Liver (tissue), 8 donors: ENCODE measurements at regions not wholly inside any gene's neighbourhood (a gene's known extent, or its start where the extent isn't known, plus 50 kb on each side); places are given as distances from the start of the nearest gene placed in this dataset.

Source experiments
- DNase-seq: peaks from one replicate; pipeline ENCODE4 v3.0.0-alpha.2; 2017; ENCODE audit warnings: low spot score
- H3K27ac ChIP-seq, 2 donors: one replicate each; pipeline ENCODE4 v1.7.0; 2013; ENCODE audit warnings: inconsistent platforms in 2 of 2, low read length in 2 of 2, control low read depth in 1 of 2, low read depth in 1 of 2, mild to moderate bottlenecking in 1 of 2
- H3K27me3 ChIP-seq, 4 donors: one replicate each; pipeline versions ENCODE4 v1.6.1 to v1.7.0; 2013; ENCODE audit warnings: low read length in 3 of 4, inconsistent platforms in 1 of 4, mild to moderate bottlenecking in 1 of 4, moderate library complexity in 1 of 4; ENCODE audit not compliant: control insufficient read depth in 4 of 4, insufficient read depth in 4 of 4
- H3K36me3 ChIP-seq, 4 donors: one replicate each; pipeline versions ENCODE4 v1.6.1 to v1.7.0; 2013; ENCODE audit warnings: low read length in 3 of 4, mild to moderate bottlenecking in 3 of 4, low read depth in 1 of 4, moderate library complexity in 1 of 4; ENCODE audit not compliant: control insufficient read depth in 4 of 4, insufficient read depth in 3 of 4
- H3K4me1 ChIP-seq, 4 donors: one replicate each; pipeline versions ENCODE4 v1.6.1 to v1.7.0; 2013; ENCODE audit warnings: low read length in 3 of 4, mild to moderate bottlenecking in 3 of 4, moderate library complexity in 1 of 4; ENCODE audit not compliant: control insufficient read depth in 4 of 4, insufficient read depth in 4 of 4
- H3K4me3 ChIP-seq, 3 donors: one replicate each; pipeline versions ENCODE4 v1.6.1 to v1.7.0; 2013; ENCODE audit warnings: low read length in 3 of 3, control low read depth in 1 of 3, low read depth in 1 of 3, mild to moderate bottlenecking in 1 of 3
- H3K9ac ChIP-seq, 2 donors: one replicate each; pipeline ENCODE4 v1.7.0; 2013; ENCODE audit warnings: low read length in 2 of 2, mild to moderate bottlenecking in 2 of 2, moderate library complexity in 2 of 2, control low read depth in 1 of 2, low read depth in 1 of 2
- H3K9me3 ChIP-seq, 4 donors: one replicate each; pipeline versions ENCODE4 v1.6.1 to v1.7.0; 2013; ENCODE audit warnings: low read length in 3 of 4; ENCODE audit not compliant: control insufficient read depth in 4 of 4
- EGR1 ChIP-seq, 2 donors: IDR thresholded peaks; 2 replicates each; pipeline ENCODE4 v1.6.1; 2016 to 2018; ENCODE audit warnings: antibody characterized with exemption in 2 of 2, low read depth in 2 of 2
- FOXA1 ChIP-seq: IDR thresholded peaks from 2 replicates; pipeline ENCODE4 v1.6.1; 2016; ENCODE audit warnings: antibody characterized with exemption
- FOXA2 ChIP-seq: IDR thresholded peaks from 2 replicates; pipeline ENCODE4 v1.6.1; 2016; ENCODE audit warnings: antibody characterized with exemption
- GABPA ChIP-seq, 2 donors: IDR thresholded peaks in 1 of 2; conservative IDR thresholded peaks in 1 of 2; 2 replicates each; pipeline ENCODE4 v1.6.1; 2016; ENCODE audit warnings: antibody characterized with exemption in 2 of 2, mild to moderate bottlenecking in 1 of 2, moderate library complexity in 1 of 2
- HNF4G ChIP-seq: IDR thresholded peaks from 2 replicates; pipeline ENCODE4 v1.6.1; 2016; ENCODE audit warnings: antibody characterized with exemption
- NR2F2 ChIP-seq: IDR thresholded peaks from 2 replicates; pipeline ENCODE4 v1.6.1; 2016; ENCODE audit warnings: antibody characterized with exemption
- SP1 ChIP-seq: IDR thresholded peaks from 2 replicates; pipeline ENCODE4 v1.6.1; 2018; ENCODE audit warnings: antibody characterized with exemption, mild to moderate bottlenecking
- YY1 ChIP-seq: IDR thresholded peaks from 2 replicates; pipeline ENCODE4 v1.6.1; 2016; ENCODE audit warnings: antibody characterized with exemption, mild to moderate bottlenecking
- WGBS: extraction: QIAGEN DNeasy Blood & Tissue Kit; methylation state at CpG from one replicate; pipeline ENCODE4 v1.1.7; 2013; 5-methylcytosine and 5-hydroxymethylcytosine counted together
- TF ChIP-seq, protein P1 (sequence below): fragments of 150-350 bp; IDR thresholded peaks from 2 replicates; pipeline ENCODE4 v1.5.1; 2017; ENCODE audit warnings: improper control_type of control experiment, low read depth, low read length; ENCODE audit not compliant: missing input control
- TF ChIP-seq, protein P2 (sequence below): IDR thresholded peaks from 2 replicates; pipeline ENCODE4 v1.6.1; 2016; ENCODE audit warnings: antibody characterized with exemption
- TF ChIP-seq, protein P3 (sequence below): IDR thresholded peaks from 2 replicates; pipeline ENCODE4 v1.6.1; 2016; ENCODE audit warnings: antibody characterized with exemption, mild to moderate bottlenecking
- TF ChIP-seq, protein P4 (sequence below): IDR thresholded peaks from 2 replicates; pipeline ENCODE4 v1.6.1; 2016; ENCODE audit warnings: antibody characterized with exemption
- TF ChIP-seq, protein P5 (sequence below): IDR thresholded peaks from 2 replicates; pipeline ENCODE4 v1.6.1; 2016; ENCODE audit warnings: antibody characterized with exemption
- donor health status: healthy.
- donor health status: healthy.
- donor health status: healthy.
- donor health status: healthy.
- donor health status: healthy.

DNA sequence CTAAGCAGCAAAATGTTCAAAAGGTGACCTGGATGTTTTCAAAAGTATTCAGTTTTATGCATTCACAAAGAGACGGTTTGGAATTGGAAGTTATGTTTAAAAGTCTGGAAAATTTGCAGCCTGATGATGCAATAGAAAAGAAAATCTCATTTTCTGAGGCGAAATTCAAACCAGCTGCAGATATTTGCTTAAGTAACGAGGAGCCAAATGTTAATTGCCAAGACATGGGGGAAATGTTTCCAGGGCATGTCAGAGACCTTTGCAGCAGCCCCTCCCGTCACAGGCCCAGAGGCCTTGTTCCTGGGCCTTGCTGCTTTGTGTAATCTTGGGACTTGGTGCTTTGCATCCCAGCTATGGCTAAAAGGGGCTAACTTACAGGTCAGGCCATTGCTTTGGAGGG is 228.2 kb downstream of the MAN2A1 start:
- DNase-seq = no peak
- Histone ChIP-seq H3K27me3 (no peaks in the 10 kb centered on the region), H3K4me3 (no peak overlapping the region), H3K27ac (no peak overlapping the region), H3K36me3 (no peaks in the 10 kb centered on the region), H3K9ac (no peak overlapping the region), H3K9me3 (no peaks in the 10 kb centered on the region), H3K4me1 (peaks cover 0 to 11% (median 4%) of the 10 kb centered on the region in 4 donors)
- 89% methylated on average over 4 of the region's 4 CpGs for WGBS
- TF ChIP-seq, protein P1, sequence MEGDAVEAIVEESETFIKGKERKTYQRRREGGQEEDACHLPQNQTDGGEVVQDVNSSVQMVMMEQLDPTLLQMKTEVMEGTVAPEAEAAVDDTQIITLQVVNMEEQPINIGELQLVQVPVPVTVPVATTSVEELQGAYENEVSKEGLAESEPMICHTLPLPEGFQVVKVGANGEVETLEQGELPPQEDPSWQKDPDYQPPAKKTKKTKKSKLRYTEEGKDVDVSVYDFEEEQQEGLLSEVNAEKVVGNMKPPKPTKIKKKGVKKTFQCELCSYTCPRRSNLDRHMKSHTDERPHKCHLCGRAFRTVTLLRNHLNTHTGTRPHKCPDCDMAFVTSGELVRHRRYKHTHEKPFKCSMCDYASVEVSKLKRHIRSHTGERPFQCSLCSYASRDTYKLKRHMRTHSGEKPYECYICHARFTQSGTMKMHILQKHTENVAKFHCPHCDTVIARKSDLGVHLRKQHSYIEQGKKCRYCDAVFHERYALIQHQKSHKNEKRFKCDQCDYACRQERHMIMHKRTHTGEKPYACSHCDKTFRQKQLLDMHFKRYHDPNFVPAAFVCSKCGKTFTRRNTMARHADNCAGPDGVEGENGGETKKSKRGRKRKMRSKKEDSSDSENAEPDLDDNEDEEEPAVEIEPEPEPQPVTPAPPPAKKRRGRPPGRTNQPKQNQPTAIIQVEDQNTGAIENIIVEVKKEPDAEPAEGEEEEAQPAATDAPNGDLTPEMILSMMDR = no peak
- TF ChIP-seq, protein P2, sequence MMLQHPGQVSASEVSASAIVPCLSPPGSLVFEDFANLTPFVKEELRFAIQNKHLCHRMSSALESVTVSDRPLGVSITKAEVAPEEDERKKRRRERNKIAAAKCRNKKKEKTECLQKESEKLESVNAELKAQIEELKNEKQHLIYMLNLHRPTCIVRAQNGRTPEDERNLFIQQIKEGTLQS = peak; percentile 33

DNA sequence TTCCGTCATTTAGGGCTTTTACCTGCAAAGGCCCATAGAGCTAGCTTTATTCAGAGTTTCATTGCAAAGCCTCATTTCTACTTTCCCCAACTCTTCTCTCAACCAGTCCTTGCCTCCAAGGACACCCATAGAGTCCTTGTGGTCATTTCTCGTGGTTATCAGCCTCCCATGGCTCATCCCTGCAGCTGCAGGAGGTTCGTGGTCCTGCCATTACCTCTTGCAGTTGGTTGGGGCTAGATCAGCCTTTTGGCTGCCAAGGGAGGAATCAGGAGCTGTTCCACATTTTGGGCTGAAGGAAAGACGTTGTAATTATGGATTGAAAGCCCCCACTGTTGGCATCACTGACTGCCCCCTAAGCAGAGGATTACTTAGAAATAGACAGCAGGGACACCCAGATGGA is 231.0 kb downstream of the MAN2A1 start:
- H3K36me3 ChIP-seq = no peaks in the 10 kb centered on the region
- H3K27me3 ChIP-seq = no peaks in the 10 kb centered on the region
- H3K4me3 ChIP-seq = no peak overlapping the region
- no peaks in the 10 kb centered on the region for H3K9me3 ChIP-seq
- WGBS = 90% methylated on average over 4 of the region's 4 CpGs
- no peak overlapping the region for H3K27ac ChIP-seq
- no peak overlapping the region for H3K9ac ChIP-seq
- peaks cover 0 to 11% (median 4%) of the 10 kb centered on the region in 4 donors for H3K4me1 ChIP-seq
- no peak for DNase-seq
- TF ChIP-seq, protein P1 = no peak
- no peak for TF ChIP-seq NR2F2

DNA sequence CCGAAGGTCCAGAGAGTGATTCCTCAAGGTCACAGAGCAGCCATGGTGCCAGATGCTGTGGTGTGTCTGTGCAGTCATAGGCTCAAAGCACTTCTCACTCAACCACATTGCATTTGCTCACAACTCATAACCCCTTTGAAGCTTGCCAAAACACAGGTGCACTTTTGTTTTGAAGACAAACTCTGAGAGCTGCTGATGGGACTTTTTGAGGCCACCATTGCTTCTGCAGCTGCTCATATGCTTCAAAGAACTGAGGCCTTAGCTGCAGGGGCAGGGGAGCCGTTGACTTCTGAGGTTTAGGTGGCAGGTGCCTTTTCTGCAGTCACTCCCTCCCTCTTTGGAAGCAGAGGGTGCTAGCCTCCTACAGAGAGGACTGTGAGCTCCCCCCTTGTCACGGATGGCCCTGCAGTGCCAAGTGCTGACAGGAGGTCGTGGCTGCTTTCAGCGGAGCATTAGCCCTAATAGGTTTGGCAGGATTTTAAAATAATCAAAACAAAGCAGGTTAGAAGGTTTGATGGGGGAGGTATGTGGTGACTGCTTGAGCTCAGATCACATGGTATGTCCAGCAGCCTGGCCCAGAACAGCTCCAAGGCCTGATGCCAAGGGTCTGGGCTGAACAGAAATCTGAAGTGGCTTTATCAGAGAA is 232.1 kb downstream of the MAN2A1 start:
- Histone ChIP-seq H3K27me3 (no peaks in the 10 kb centered on the region), H3K4me1 (peaks cover 0 to 11% (median 4%) of the 10 kb centered on the region in 4 donors), H3K36me3 (no peaks in the 10 kb centered on the region), H3K27ac (no peak overlapping the region), H3K4me3 (no peak overlapping the region), H3K9me3 (no peaks in the 10 kb centered on the region), H3K9ac (no peak overlapping the region)
- 46% methylated on average over 5 of the region's 5 CpGs for WGBS
- TF ChIP-seq GABPA (IDR thresholded peaks at IDR 0.05 in 1 of 2, conservative IDR thresholded peaks at IDR 0.05 in 1 of 2) (no peak), EGR1 (IDR thresholded peaks at IDR 0.05; ENCODE audit: low read depth in 2 of 2) (no peak), YY1 (no peak), FOXA2 (no peak), FOXA1 (no peak), SP1 (no peak), HNF4G (no peak), NR2F2 (no peak)
- TF ChIP-seq, protein P3, sequence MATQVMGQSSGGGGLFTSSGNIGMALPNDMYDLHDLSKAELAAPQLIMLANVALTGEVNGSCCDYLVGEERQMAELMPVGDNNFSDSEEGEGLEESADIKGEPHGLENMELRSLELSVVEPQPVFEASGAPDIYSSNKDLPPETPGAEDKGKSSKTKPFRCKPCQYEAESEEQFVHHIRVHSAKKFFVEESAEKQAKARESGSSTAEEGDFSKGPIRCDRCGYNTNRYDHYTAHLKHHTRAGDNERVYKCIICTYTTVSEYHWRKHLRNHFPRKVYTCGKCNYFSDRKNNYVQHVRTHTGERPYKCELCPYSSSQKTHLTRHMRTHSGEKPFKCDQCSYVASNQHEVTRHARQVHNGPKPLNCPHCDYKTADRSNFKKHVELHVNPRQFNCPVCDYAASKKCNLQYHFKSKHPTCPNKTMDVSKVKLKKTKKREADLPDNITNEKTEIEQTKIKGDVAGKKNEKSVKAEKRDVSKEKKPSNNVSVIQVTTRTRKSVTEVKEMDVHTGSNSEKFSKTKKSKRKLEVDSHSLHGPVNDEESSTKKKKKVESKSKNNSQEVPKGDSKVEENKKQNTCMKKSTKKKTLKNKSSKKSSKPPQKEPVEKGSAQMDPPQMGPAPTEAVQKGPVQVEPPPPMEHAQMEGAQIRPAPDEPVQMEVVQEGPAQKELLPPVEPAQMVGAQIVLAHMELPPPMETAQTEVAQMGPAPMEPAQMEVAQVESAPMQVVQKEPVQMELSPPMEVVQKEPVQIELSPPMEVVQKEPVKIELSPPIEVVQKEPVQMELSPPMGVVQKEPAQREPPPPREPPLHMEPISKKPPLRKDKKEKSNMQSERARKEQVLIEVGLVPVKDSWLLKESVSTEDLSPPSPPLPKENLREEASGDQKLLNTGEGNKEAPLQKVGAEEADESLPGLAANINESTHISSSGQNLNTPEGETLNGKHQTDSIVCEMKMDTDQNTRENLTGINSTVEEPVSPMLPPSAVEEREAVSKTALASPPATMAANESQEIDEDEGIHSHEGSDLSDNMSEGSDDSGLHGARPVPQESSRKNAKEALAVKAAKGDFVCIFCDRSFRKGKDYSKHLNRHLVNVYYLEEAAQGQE = no peak
- TF ChIP-seq, protein P4, sequence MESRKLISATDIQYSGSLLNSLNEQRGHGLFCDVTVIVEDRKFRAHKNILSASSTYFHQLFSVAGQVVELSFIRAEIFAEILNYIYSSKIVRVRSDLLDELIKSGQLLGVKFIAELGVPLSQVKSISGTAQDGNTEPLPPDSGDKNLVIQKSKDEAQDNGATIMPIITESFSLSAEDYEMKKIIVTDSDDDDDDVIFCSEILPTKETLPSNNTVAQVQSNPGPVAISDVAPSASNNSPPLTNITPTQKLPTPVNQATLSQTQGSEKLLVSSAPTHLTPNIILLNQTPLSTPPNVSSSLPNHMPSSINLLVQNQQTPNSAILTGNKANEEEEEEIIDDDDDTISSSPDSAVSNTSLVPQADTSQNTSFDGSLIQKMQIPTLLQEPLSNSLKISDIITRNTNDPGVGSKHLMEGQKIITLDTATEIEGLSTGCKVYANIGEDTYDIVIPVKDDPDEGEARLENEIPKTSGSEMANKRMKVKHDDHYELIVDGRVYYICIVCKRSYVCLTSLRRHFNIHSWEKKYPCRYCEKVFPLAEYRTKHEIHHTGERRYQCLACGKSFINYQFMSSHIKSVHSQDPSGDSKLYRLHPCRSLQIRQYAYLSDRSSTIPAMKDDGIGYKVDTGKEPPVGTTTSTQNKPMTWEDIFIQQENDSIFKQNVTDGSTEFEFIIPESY = no peak
- TF ChIP-seq, protein P5, sequence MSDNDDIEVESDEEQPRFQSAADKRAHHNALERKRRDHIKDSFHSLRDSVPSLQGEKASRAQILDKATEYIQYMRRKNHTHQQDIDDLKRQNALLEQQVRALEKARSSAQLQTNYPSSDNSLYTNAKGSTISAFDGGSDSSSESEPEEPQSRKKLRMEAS = no peak
- TF ChIP-seq, protein P1 = no peak
- no peak for DNase-seq
